HepG2 (cell line): ENCODE measurements at regions not wholly inside any gene's neighbourhood (a gene's known extent, or its start where the extent isn't known, plus 50 kb on each side); places are given as distances from the start of the nearest gene placed in this dataset.

Experiments
- ATAC-seq: fragments of 200-7000 bp; cut with Tn5 transposase; 3 replicates; pipeline ENCODE4 v1.9.1; 2020; ENCODE audit warnings: mild to moderate bottlenecking, moderate library complexity
- BruUV-seq: library from RNA; stranded (reverse); fragments of 400-500 nt; replicated peaks from 2 replicates; lab custom pipeline; 2021; lab: Mats Ljungman, UMichigan
- CTCF ChIA-PET: fragments of 300-600 bp; formaldehyde crosslinking; extraction: SDS; loops from one replicate; lab custom pipeline; 2021; ENCODE audit warnings: low total read pairs, inconsistent platforms, low intra/inter-chr PET ratio; lab: Yijun Ruan, JAX
- POLR2A ChIA-PET: fragments of 350-600 bp; sonication (Branson Sonifier 250); formaldehyde crosslinking; loops from one replicate; lab custom pipeline; 2020; ENCODE audit warnings: antibody characterized with exemption, inconsistent platforms; lab: Yijun Ruan, JAX
- DNase-seq: peaks from one replicate; pipeline ENCODE4 v3.0.0-alpha.2; 2015; ENCODE audit warnings: low spot score
- FAIRE-seq: peaks from 3 replicates; lab custom pipeline; 2011; peaks lifted over from hg19 to GRCh38; lab: Jason Lieb, UNC
- H2AFZ ChIP-seq: one replicate; pipeline ENCODE4 v1.6.1; 2011; ENCODE audit warnings: low read length, inconsistent platforms
- H3K27ac ChIP-seq: fragments of 300-600 bp; 3 replicates; pipeline ENCODE4 v1.8.0; 2011; ENCODE audit warnings: mixed run types, mild to moderate bottlenecking, mixed read lengths, low read length, inconsistent platforms; ENCODE audit not compliant: insufficient read depth; ENCODE audit errors: extremely low read length
- H3K27me3 ChIP-seq, 2 experiments: fragments of 200-600 bp in 1 of 2; 2 replicates in 1 of 2; 3 replicates in 1 of 2; pipeline versions ENCODE4 v1.6.0 to v1.8.0; 2011; ENCODE audit warnings: low read length in 2 of 2, mild to moderate bottlenecking in 2 of 2, moderate library complexity in 2 of 2, inconsistent platforms in 1 of 2; ENCODE audit not compliant: insufficient read depth in 2 of 2, control insufficient read depth in 1 of 2
- H3K36me3 ChIP-seq, 2 experiments: fragments of 200-600 bp in 1 of 2; replicated peaks in 1 of 2; 2 replicates in 1 of 2; 3 replicates in 1 of 2; pipeline versions ENCODE4 v1.5.1 to v1.8.0; 2011; ENCODE audit warnings: low read length in 2 of 2, inconsistent platforms in 1 of 2; ENCODE audit not compliant: insufficient read depth in 2 of 2, control insufficient read depth in 1 of 2
- H3K4me1 ChIP-seq: 2 replicates; pipeline ENCODE4 v1.5.1; 2012; ENCODE audit warnings: low read length, inconsistent platforms; ENCODE audit not compliant: insufficient read depth
- H3K4me2 ChIP-seq: 2 replicates; pipeline ENCODE4 v1.6.0; 2011; ENCODE audit warnings: low read depth, low read length, inconsistent platforms
- H3K4me3 ChIP-seq, 3 experiments: fragments of 200-600 bp in 1 of 3; sonication (generic), shearing (Covaris generic) in 1 of 3; replicated peaks in 1 of 3; 2 replicates each; pipeline ENCODE4 v1.5.1; 2011 to 2016; ENCODE audit warnings: low read length in 3 of 3, inconsistent platforms in 2 of 3, low read depth in 2 of 3, mild to moderate bottlenecking in 2 of 3, control low read depth in 1 of 3, mixed read lengths in 1 of 3; ENCODE audit not compliant: insufficient read depth in 1 of 3
- H3K79me2 ChIP-seq: one replicate; pipeline ENCODE4 v1.6.1; 2011; ENCODE audit warnings: low read length, inconsistent platforms; ENCODE audit not compliant: insufficient read depth
- H3K9ac ChIP-seq: 2 replicates; pipeline ENCODE4 v1.6.0; 2011; ENCODE audit warnings: mild to moderate bottlenecking, low read depth, low read length, inconsistent platforms; ENCODE audit not compliant: insufficient read depth
- H3K9me3 ChIP-seq: 2 replicates; pipeline ENCODE4 v1.5.1; 2012; ENCODE audit warnings: mild to moderate bottlenecking, low read length
- H4K20me1 ChIP-seq: 2 replicates; pipeline ENCODE4 v1.6.0; 2011; ENCODE audit warnings: inconsistent platforms, mild to moderate bottlenecking, low read length, moderate library complexity; ENCODE audit not compliant: insufficient read depth
- MNT ChIP-seq: fragments of 450-650 bp; IDR thresholded peaks from 2 replicates; pipeline ENCODE4 v1.6.1; 2016
- ZNF317 ChIP-seq: sonication (generic); formaldehyde crosslinking; IDR thresholded peaks from 2 replicates; pipeline ENCODE4 v1.5.0; 2020; ENCODE audit warnings: mild to moderate bottlenecking, missing genetic modification reagents
- ZNF512B ChIP-seq: sonication (generic); formaldehyde crosslinking; IDR thresholded peaks from 2 replicates; pipeline ENCODE4 v1.5.1; 2020; ENCODE audit warnings: missing genetic modification reagents, mild to moderate bottlenecking, borderline replicate concordance
- WGBS: methylation state at CpG from one replicate; pipeline ENCODE4 v1.1.6; 2017; ENCODE audit warnings: low lambda C conversion rate; 5-methylcytosine and 5-hydroxymethylcytosine counted together
- in situ Hi-C: cut with HindIII; loops from 2 replicates; pipeline ENCODE4 v1.10.0; 2017; ENCODE audit warnings: low pct_unique_long_range_greater_than_20kb; ENCODE audit not compliant: extremely low pct_ligation_motif_present
- intact Hi-C: fragments of 100-400 bp; cut with micrococcal nuclease; formaldehyde crosslinking; loops from one replicate; pipeline ENCODE4 v1.10.0; 2022; ENCODE audit not compliant: unreplicated experiment

- TF ChIP-seq ZNF512B: no peak
Measured at GRCh38 chr13:34143637-34144036, 325.7 kb downstream of the RFC3 start (continued).

GRCh38 chr13:34144142-34144541 is 326.2 kb downstream of the RFC3 start:
- in situ Hi-C loops (no loop called here), intact Hi-C loops (no loop called here)
- ChIA-PET POLR2A (no interaction called here), CTCF (no interaction called here)
- no peak for DNase-seq
- no peaks in the 10 kb centered on the region for H3K9me3 ChIP-seq
- FAIRE-seq: no peak
- H3K27me3 ChIP-seq: no peaks in the 10 kb centered on the region
- TF ChIP-seq ZNF317 (CRISPR knock-in tag) (no peak), MNT (0 out of 2 replicates have a peak, but pooled peaks have one; percentile 12)
- ATAC-seq: no peak
- no peak overlapping the region for H3K4me3 ChIP-seq
- no peak overlapping the region for H2AFZ ChIP-seq
- H3K4me1 ChIP-seq: no peaks in the 10 kb centered on the region; the same call in 1 of the 2 replicates
- no peak overlapping the region for H3K9ac ChIP-seq
- H3K36me3 ChIP-seq: no peaks in the 10 kb centered on the region
- no peak overlapping the region for H3K27ac ChIP-seq
- no peaks in the 10 kb centered on the region for H4K20me1 ChIP-seq
- no peak overlapping the region for H3K4me2 ChIP-seq
- WGBS: 32% methylated on average over 3 of the region's 3 CpGs
- H3K79me2 ChIP-seq: no peaks in the 10 kb centered on the region
- no TSS peak for BruUV-seq
